Breast epithelium (tissue), 3 donors: ENCODE measurements at regions not wholly inside any gene's neighbourhood (a gene's known extent, or its start where the extent isn't known, plus 50 kb on each side); places are given as distances from the start of the nearest gene placed in this dataset.

Experiments
- POLR2A ChIP-seq: fragments of 450-650 bp; IDR thresholded peaks from one replicate; pipeline ENCODE4 v1.6.1; 2016; ENCODE audit warnings: antibody characterized with exemption, mild to moderate bottlenecking, moderate library complexity
- POLR2AphosphoS5 ChIP-seq, 3 donors: sonication (generic); formaldehyde crosslinking; IDR thresholded peaks; one replicate each; pipeline ENCODE4 v1.6.1; 2017; ENCODE audit warnings: antibody characterized with exemption in 3 of 3

- TF ChIP-seq POLR2A (no peak), POLR2AphosphoS5 (IDR thresholded peaks at IDR 0.05) (no peak)
Measured at GRCh38 chr10:124296813-124297788, 121.6 kb downstream of the OAT start.
